ENCODE measurements at regions not wholly inside any gene's neighbourhood (a gene's known extent, or its start where the extent isn't known, plus 50 kb on each side); places are given as distances from the start of the nearest gene placed in this dataset.

DNA sequence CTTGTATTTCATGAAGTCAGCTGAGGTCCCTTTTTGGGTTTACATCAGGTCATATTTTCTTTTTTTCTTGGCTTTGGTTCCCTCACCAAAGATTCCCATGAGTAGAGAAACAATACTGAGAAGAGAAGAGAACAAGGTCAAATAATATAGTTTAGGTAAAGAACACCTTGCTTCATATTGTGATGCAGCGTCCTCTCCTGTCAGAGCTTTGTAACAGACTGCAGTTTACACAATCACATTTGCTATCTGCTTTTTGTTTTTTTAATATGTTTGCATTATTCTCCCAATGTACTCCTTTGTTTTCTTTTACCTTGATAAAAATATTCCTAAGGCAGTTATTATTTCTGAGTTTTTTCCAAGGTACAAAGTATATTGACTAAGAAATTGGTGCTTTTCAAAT is 283.2 kb downstream of the SHOX2 start:
- Histone ChIP-seq H3K36me3 (no peaks in the 10 kb centered on the region), H3K4me1 (ENCODE audit: insufficient read depth) (no peaks in the 10 kb centered on the region), H3K27ac (no peak overlapping the region), H3K9me3 (no peaks in the 10 kb centered on the region), H3K4me3 (no peak overlapping the region), H3K27me3 (no peaks in the 10 kb centered on the region)
- intact Hi-C loops (cut with DNase I) = no loop called here
- no peak for DNase-seq
- TF ChIP-seq EP300 (IDR thresholded peaks at IDR 0.05) (no peak), CTCF (IDR thresholded peaks at IDR 0.05) (no peak), POLR2A (IDR thresholded peaks at IDR 0.05) (no peak)
- 70 to 89% (median 77%) methylated on average over 1 of the region's 1 CpG for WGBS, 3 donors

GRCh38 chr3:157820157-157820517 is 286.1 kb downstream of the SHOX2 start:
- Histone ChIP-seq H3K4me1 (ENCODE audit: insufficient read depth) (no peaks in the 10 kb centered on the region), H3K36me3 (no peaks in the 10 kb centered on the region), H3K27me3 (no peaks in the 10 kb centered on the region), H3K9me3 (no peaks in the 10 kb centered on the region), H3K4me3 (no peak overlapping the region), H3K27ac (no peak overlapping the region)
- TF ChIP-seq POLR2A (IDR thresholded peaks at IDR 0.05) (no peak), EP300 (IDR thresholded peaks at IDR 0.05) (no peak), CTCF (IDR thresholded peaks at IDR 0.05) (no peak)
- no peak for DNase-seq
- intact Hi-C loops (cut with DNase I) = no loop called here

DNA sequence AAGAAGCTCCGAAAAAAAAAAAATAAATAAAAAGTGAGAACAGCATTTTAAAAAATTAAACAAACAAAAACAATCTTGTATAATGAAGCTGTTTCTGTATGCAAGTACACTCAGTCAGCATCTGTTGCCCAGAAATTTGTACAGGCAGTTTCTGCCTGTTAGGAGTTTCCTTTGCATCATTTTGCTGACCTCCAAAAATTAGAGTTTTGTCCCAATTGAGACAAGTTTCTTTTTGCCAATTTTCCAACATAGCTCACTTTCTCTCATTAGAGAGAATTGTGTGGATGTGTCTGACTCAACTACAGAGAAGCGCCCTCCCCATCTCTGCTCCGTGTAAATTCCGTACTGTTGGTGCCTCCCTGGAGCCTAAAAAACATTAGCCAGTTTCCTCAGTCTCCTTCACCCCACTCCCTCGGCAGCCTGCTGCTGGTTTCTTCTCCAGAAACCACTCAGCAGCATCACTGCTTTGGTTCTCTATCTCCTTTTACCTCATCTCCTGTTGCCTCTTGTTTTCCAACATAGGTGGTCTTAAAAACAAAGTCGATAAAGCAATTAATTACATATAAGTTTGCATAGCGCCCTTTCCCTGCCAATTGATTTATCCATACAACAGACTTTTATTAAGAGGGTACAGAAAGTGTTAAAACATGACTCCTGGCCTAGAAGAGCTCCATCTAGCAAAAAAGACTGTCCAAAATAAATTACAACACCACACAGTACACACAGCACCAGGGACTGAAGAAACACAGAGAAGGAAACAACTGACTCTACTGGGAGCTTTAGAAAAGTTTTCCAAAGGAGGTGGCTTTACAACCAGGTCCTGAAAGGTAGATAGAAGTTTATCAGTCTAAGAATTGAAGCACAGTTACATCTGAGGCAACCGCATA is 286.7 kb downstream of the SHOX2 start:
- no peaks in the 10 kb centered on the region for H3K27me3 ChIP-seq
- DNase-seq = no peak
- H3K9me3 ChIP-seq = no peaks in the 10 kb centered on the region
- 39 to 44% (median 43%) methylated on average over 8 of the region's 8 CpGs for WGBS, 3 donors
- no peaks in the 10 kb centered on the region for H3K36me3 ChIP-seq
- no peak overlapping the region for H3K27ac ChIP-seq
- intact Hi-C loops (cut with DNase I) = no loop called here
- no peaks in the 10 kb centered on the region for H3K4me1 ChIP-seq (ENCODE audit: insufficient read depth)
- TF ChIP-seq EP300 (IDR thresholded peaks at IDR 0.05) = no peak
- TF ChIP-seq POLR2A (IDR thresholded peaks at IDR 0.05) = no peak
- TF ChIP-seq CTCF (IDR thresholded peaks at IDR 0.05) = no peak
- H3K4me3 ChIP-seq = no peak overlapping the region

GRCh38 chr3:157816896-157817295 is 289.3 kb downstream of the SHOX2 start:
- WGBS, 3 donors = 48 to 62% (median 57%) methylated on average over 1 of the region's 1 CpG
- TF ChIP-seq POLR2A (IDR thresholded peaks at IDR 0.05) (no peak), EP300 (IDR thresholded peaks at IDR 0.05) (no peak), CTCF (IDR thresholded peaks at IDR 0.05) (no peak)
- no peak overlapping the region for H3K27ac ChIP-seq
- H3K4me1 ChIP-seq (ENCODE audit: insufficient read depth) = no peaks in the 10 kb centered on the region
- DNase-seq = no peak
- no peaks in the 10 kb centered on the region for H3K36me3 ChIP-seq
- no peaks in the 10 kb centered on the region for H3K27me3 ChIP-seq
- intact Hi-C loops (cut with DNase I) = no loop called here
- H3K4me3 ChIP-seq = no peak overlapping the region
- no peaks in the 10 kb centered on the region for H3K9me3 ChIP-seq
